Mesenchymal stem cell (in vitro differentiated cells and primary cell): ENCODE measurements at regions not wholly inside any gene's neighbourhood (a gene's known extent, or its start where the extent isn't known, plus 50 kb on each side); places are given as distances from the start of the nearest gene placed in this dataset.

Experiments used
- DNase-seq: peaks from one replicate; pipeline ENCODE4 v3.0.0-alpha.2; 2013
- H2AFZ ChIP-seq: one replicate; pipeline ENCODE4 v1.6.1; 2013; ENCODE audit warnings: low read depth, mild to moderate bottlenecking, control low read depth, inconsistent platforms, low read length, moderate library complexity
- H2AK5ac ChIP-seq: 2 replicates; pipeline ENCODE4 v1.6.1; 2013; ENCODE audit warnings: low read length, moderate library complexity, mild to moderate bottlenecking, inconsistent platforms; ENCODE audit not compliant: severe bottlenecking
- H2BK120ac ChIP-seq: one replicate; pipeline ENCODE4 v1.6.1; 2013; ENCODE audit warnings: low read depth, mild to moderate bottlenecking, inconsistent platforms, low read length, moderate library complexity
- H2BK12ac ChIP-seq, 2 experiments: one replicate each; pipeline ENCODE4 v1.6.1; 2013; ENCODE audit warnings: inconsistent platforms in 2 of 2, low read length in 2 of 2, mild to moderate bottlenecking in 2 of 2, moderate library complexity in 2 of 2, control low read depth in 1 of 2
- H2BK15ac ChIP-seq: one replicate; pipeline ENCODE4 v1.6.1; 2013; ENCODE audit warnings: mild to moderate bottlenecking, low read depth, inconsistent platforms; ENCODE audit not compliant: poor library complexity, severe bottlenecking
- H2BK5ac ChIP-seq: 2 replicates; pipeline ENCODE4 v1.6.1; 2013; ENCODE audit warnings: low read depth, mild to moderate bottlenecking, low read length, control low read depth, inconsistent platforms; ENCODE audit not compliant: poor library complexity, severe bottlenecking
- H3K14ac ChIP-seq, 2 experiments: one replicate each; pipeline ENCODE4 v1.6.1; 2013; ENCODE audit warnings: inconsistent platforms in 2 of 2, low read length in 2 of 2, control low read depth in 1 of 2, mild to moderate bottlenecking in 1 of 2, moderate library complexity in 1 of 2
- H3K18ac ChIP-seq, 2 experiments: one replicate each; pipeline ENCODE4 v1.6.1; 2013; ENCODE audit warnings: inconsistent platforms in 2 of 2, low read length in 2 of 2, control low read depth in 1 of 2, low read depth in 1 of 2, mild to moderate bottlenecking in 1 of 2
- H3K23ac ChIP-seq, 2 experiments: one replicate each; pipeline ENCODE4 v1.6.1; 2013; ENCODE audit warnings: inconsistent platforms in 2 of 2, low read length in 2 of 2, mild to moderate bottlenecking in 2 of 2, moderate library complexity in 2 of 2, control low read depth in 1 of 2
- H3K27ac ChIP-seq: 2 replicates; pipeline ENCODE4 v1.5.1; 2013; ENCODE audit warnings: mild to moderate bottlenecking, moderate library complexity, low read length, control low read depth, inconsistent platforms; ENCODE audit not compliant: poor library complexity, severe bottlenecking
- H3K27me3 ChIP-seq, 2 experiments: 2 replicates each; pipeline versions ENCODE4 v1.6.1 to v1.7.0; 2013; ENCODE audit warnings: low read length in 2 of 2, mild to moderate bottlenecking in 2 of 2, moderate library complexity in 2 of 2, control low read depth in 1 of 2, inconsistent platforms in 1 of 2; ENCODE audit not compliant: control insufficient read depth in 1 of 2, insufficient read depth in 1 of 2
- H3K36me3 ChIP-seq, 2 experiments: 2 replicates each; pipeline versions ENCODE4 v1.6.1 to v1.7.0; 2013; ENCODE audit warnings: low read length in 2 of 2, control low read depth in 1 of 2, inconsistent platforms in 1 of 2, low read depth in 1 of 2, mild to moderate bottlenecking in 1 of 2; ENCODE audit not compliant: insufficient read depth in 2 of 2, control insufficient read depth in 1 of 2
- H3K4ac ChIP-seq, 2 experiments: one replicate each; pipeline ENCODE4 v1.6.1; 2013; ENCODE audit warnings: inconsistent platforms in 2 of 2, low read length in 2 of 2, mild to moderate bottlenecking in 2 of 2, moderate library complexity in 2 of 2, control low read depth in 1 of 2, low read depth in 1 of 2
- H3K4me1 ChIP-seq: 2 replicates; pipeline ENCODE4 v1.6.1; 2013; ENCODE audit warnings: low read depth, low read length, control low read depth; ENCODE audit not compliant: control insufficient read depth, insufficient read depth
- H3K4me2 ChIP-seq: 2 replicates; pipeline ENCODE4 v1.6.1; 2013; ENCODE audit warnings: low read length, mild to moderate bottlenecking, inconsistent platforms; ENCODE audit not compliant: poor library complexity, severe bottlenecking
- H3K4me3 ChIP-seq, 2 experiments: 2 replicates each; pipeline versions ENCODE4 v1.5.1 to v1.7.0; 2013; ENCODE audit warnings: low read length in 2 of 2, mild to moderate bottlenecking in 2 of 2, control low read depth in 1 of 2, low read depth in 1 of 2; ENCODE audit not compliant: insufficient read depth in 1 of 2
- H3K79me1 ChIP-seq: replicated peaks from 2 replicates; pipeline ENCODE4 v1.6.1; 2013; ENCODE audit warnings: mild to moderate bottlenecking, control low read depth, low read length, inconsistent platforms; ENCODE audit not compliant: poor library complexity, severe bottlenecking
- H3K9ac ChIP-seq: 2 replicates; pipeline ENCODE4 v1.7.0; 2013; ENCODE audit warnings: mild to moderate bottlenecking, low read length, moderate library complexity
- H3K9me3 ChIP-seq: 2 replicates; pipeline ENCODE4 v1.7.0; 2013; ENCODE audit warnings: mild to moderate bottlenecking, low read length; ENCODE audit not compliant: control insufficient read depth
- H4K8ac ChIP-seq: one replicate; pipeline ENCODE4 v1.6.1; 2013; ENCODE audit warnings: inconsistent platforms, mild to moderate bottlenecking, low read length, moderate library complexity
- H4K91ac ChIP-seq: one replicate; pipeline ENCODE4 v1.6.1; 2013; ENCODE audit warnings: mild to moderate bottlenecking, low read length, inconsistent platforms
- WGBS: methylation state at CpG from one replicate; pipeline ENCODE4 v1.1.7; 2013; ENCODE audit warnings: mixed read lengths; 5-methylcytosine and 5-hydroxymethylcytosine counted together

DNA sequence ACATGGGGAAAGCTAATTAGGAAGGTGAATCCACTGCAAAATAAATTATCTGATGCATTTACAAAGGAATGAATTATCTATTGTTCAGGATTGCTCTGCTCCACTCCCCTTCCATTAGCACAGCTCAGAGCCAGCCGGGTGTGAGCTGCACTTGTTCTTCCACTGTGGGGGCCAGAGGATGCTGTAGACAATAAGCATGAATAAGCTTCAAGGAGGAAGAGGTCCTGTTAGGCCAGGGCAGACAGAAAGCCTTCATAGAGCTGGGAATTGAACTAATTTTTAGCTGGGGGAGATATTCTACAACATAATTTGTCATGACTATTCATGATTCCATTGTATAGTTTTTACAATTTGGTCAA is 137.6 kb upstream of the MAX start:
- Histone ChIP-seq H3K79me1 (no peaks in the 10 kb centered on the region), H2BK15ac (no peak overlapping the region)
- WGBS, result 88% methylated on average over 1 of the region's 1 CpG

DNA sequence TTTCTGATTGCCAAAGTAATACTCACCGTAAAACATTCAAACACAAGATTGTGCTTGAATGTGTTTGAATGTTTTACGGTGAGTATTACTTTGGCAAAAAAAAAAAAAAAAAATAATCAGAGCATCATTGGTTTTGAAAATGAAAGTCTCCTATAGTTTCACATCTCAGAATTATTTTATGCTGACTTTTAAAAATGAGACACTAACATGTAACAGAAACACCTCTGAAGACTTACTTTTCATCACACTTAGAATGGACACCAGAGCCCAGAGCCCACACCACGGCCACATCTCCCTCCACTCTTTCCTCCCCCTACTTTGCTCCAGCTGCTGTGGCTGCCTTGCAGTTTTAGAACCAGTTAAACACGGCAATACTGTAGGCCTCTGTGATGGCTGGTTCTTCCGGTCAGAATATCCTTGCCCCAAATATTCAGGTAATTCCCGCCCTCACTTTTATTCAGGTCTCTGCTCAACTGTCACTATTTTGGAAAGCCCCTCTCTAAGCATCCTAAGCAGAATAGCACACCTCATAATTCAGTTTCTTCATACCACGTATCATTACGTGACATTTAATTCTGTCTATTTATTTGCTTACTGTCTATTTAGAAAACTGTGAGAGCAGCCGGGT is 138.9 kb upstream of the MAX start:
- Histone ChIP-seq H3K79me1 (no peaks in the 10 kb centered on the region), H3K4me1 (peaks cover 20% of the 10 kb centered on the region), H3K4ac (peak overlapping the region in 1 of 2 experiments; percentile 57), H3K4me2 (no peak overlapping the region), H3K14ac (no peak overlapping the region), H2AK5ac (no peak overlapping the region), H3K36me3 (no peaks in the 10 kb centered on the region), H2BK12ac (peak overlapping the region; percentile 56 to 76), H4K8ac (no peak overlapping the region), H2AFZ (no peak overlapping the region), H2BK5ac (no peak overlapping the region), H3K4me3 (no peak overlapping the region), H4K91ac (no peak overlapping the region), H2BK15ac (no peak overlapping the region), H3K9me3 (no peaks in the 10 kb centered on the region), H2BK120ac (no peak overlapping the region), H3K27ac (no peak overlapping the region), H3K23ac (no peak overlapping the region), H3K27me3 (no peaks in the 10 kb centered on the region), H3K9ac (no peak overlapping the region), H3K18ac (peak overlapping the region in 1 of 2 experiments; percentile 42)
- 95% methylated on average over 7 of the region's 9 CpGs for WGBS
- DNase-seq, result no peak

More for the DNA sequence above, 137.6 kb upstream of the MAX start:
- no peak overlapping the region for H3K23ac ChIP-seq
- no peak overlapping the region for H4K8ac ChIP-seq
- no peak overlapping the region for H2BK120ac ChIP-seq
- H3K18ac ChIP-seq, result no peak overlapping the region
- H2BK5ac ChIP-seq, result no peak overlapping the region
- H3K27ac ChIP-seq, result no peak overlapping the region
- peak overlapping the region; percentile 41 for H3K9ac ChIP-seq
- peaks cover 20% of the 10 kb centered on the region for H3K4me1 ChIP-seq
- H3K27me3 ChIP-seq, result no peaks in the 10 kb centered on the region
- DNase-seq, result no peak
- H3K4ac ChIP-seq, result peak overlapping the region in 1 of 2 experiments; percentile 24
- H3K14ac ChIP-seq, result no peak overlapping the region
- H3K9me3 ChIP-seq, result no peaks in the 10 kb centered on the region
- peak overlapping the region; percentile 7 to 12 for H2BK12ac ChIP-seq
- H3K4me3 ChIP-seq, result no peak overlapping the region
- H3K36me3 ChIP-seq, result no peaks in the 10 kb centered on the region
- H3K4me2 ChIP-seq, result no peak overlapping the region
- H2AK5ac ChIP-seq, result no peak overlapping the region
- H4K91ac ChIP-seq, result no peak overlapping the region
- H2AFZ ChIP-seq, result no peak overlapping the region

DNA sequence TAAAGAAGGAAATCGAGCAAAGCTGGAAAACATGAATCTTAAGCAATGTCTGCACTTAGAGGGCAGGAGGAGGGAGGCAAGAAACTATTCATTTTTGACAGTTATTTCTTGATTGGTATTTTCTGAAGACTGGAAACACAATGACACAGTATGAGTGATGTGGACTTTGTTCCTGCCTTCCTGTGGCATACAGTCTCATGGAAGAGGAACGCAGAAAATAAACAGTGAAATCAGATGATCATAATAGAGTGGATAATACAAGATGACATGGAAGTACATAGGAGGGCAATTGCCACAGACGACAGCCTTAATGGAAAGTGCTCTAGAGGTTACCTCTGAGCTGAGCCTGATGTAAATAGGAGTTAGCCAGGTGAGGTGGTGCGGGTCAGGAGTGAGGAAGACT is 140.4 kb upstream of the MAX start:
- Histone ChIP-seq H3K9ac (no peak overlapping the region), H4K91ac (no peak overlapping the region), H3K27me3 (no peaks in the 10 kb centered on the region), H3K9me3 (no peaks in the 10 kb centered on the region), H2AFZ (no peak overlapping the region), H4K8ac (no peak overlapping the region), H3K4ac (peak overlapping the region in 1 of 2 experiments; percentile 67), H2BK5ac (peak overlapping the region; percentile 23), H2BK120ac (no peak overlapping the region), H3K27ac (no peak overlapping the region), H3K18ac (no peak overlapping the region), H3K4me1 (peaks cover 16% of the 10 kb centered on the region), H3K23ac (no peak overlapping the region), H3K14ac (no peak overlapping the region), H3K4me2 (no peak overlapping the region), H3K79me1 (no peaks in the 10 kb centered on the region), H2BK12ac (peak overlapping the region in 1 of 2 experiments; percentile 64), H3K36me3 (no peaks in the 10 kb centered on the region), H3K4me3 (no peak overlapping the region), H2BK15ac (no peak overlapping the region), H2AK5ac (no peak overlapping the region)
- 84% methylated on average over 4 of the region's 4 CpGs for WGBS
- no peak for DNase-seq

DNA sequence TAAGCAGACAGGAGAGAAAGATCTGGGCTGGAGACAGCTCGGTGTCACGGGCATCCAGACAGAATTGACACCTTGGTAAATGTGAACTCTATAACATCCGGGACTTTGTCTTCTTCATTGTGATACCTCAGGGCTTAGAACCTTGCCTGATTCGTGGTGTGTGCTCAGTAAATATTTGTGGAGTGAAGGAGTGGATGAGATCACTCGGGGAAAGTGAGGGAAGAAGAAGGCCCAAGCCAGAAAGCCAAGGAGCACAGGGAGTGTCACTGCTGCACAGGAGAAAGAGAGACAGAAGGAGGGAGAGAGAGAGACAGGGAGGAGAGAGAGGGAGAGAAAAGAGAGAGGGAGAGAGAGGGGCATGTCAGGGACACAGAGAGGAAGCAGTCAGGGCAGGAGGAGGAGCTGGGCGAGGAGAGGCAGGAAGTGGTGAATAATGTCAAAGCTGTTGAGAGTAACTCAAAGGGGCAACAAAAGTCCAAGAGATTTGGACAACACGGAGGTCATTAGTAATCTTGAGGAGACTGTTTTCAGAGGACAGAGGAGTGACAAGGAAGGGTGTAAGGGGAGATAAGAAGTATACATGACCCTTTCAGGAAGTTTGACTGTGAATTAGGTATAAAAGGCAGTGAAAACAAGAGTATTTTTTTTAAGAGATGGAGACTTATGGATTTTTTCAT is 141.6 kb upstream of the MAX start:
- no peak overlapping the region for H3K9ac ChIP-seq
- no peak overlapping the region for H3K4me3 ChIP-seq
- no peak overlapping the region for H3K23ac ChIP-seq
- 62% methylated on average over 7 of the region's 7 CpGs for WGBS
- H2BK15ac ChIP-seq, result no peak overlapping the region
- no peak overlapping the region for H3K4me2 ChIP-seq
- H4K91ac ChIP-seq, result peak overlapping the region; percentile 57
- no peaks in the 10 kb centered on the region for H3K36me3 ChIP-seq
- no peaks in the 10 kb centered on the region for H3K27me3 ChIP-seq
- no peak for DNase-seq
- H2AFZ ChIP-seq, result no peak overlapping the region
- peak overlapping the region in 1 of 2 experiments; percentile 47 for H3K18ac ChIP-seq
- H2AK5ac ChIP-seq, result no peak overlapping the region
- H3K4ac ChIP-seq, result no peak overlapping the region
- H3K27ac ChIP-seq, result no peak overlapping the region
- no peak overlapping the region for H2BK5ac ChIP-seq
- H4K8ac ChIP-seq, result peak overlapping the region; percentile 94
- no peaks in the 10 kb centered on the region for H3K9me3 ChIP-seq
- no peak overlapping the region for H2BK120ac ChIP-seq
- H3K14ac ChIP-seq, result no peak overlapping the region
- peaks cover 10% of the 10 kb centered on the region for H3K4me1 ChIP-seq
- H3K79me1 ChIP-seq, result no peaks in the 10 kb centered on the region
- peak overlapping the region; percentile 18 to 89 for H2BK12ac ChIP-seq
